GM12892 (cell line): ENCODE measurements at regions not wholly inside any gene's neighbourhood (a gene's known extent, or its start where the extent isn't known, plus 50 kb on each side); places are given as distances from the start of the nearest gene placed in this dataset.

Experiments
- POLR2A ChIP-seq: IDR thresholded peaks from 2 replicates; pipeline ENCODE4 v1.6.1; 2011; ENCODE audit warnings: low read depth, low read length, control low read depth
- POLR2AphosphoS5 ChIP-seq: IDR thresholded peaks from 2 replicates; pipeline ENCODE4 v1.6.1; 2011; ENCODE audit warnings: low read depth, low read length, control low read depth

DNA sequence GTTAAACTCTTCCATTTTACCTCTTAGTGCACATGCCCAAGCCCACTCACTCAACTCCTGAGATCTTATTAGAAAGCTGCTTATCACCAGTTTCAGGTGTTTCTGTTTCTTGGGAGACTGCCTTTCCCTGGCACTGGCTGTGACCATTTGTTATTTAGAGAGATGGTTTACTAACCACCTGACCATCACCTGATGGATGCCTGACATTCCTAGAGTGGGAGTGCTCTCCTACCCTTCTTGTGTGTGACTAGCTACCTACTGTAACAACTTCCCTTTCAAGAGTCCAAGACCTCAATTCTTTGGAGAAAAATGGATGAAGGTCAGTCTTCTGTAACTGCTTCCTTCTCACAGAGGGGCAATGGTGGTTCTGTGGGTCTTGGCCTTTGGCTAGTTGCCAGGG lies 755.2 kb upstream of the ADAMTS5 start:
- no peak for TF ChIP-seq POLR2A
- TF ChIP-seq POLR2AphosphoS5: no peak
